Activated CD4-positive, alpha-beta T cell treated with anti-CD3 and anti-CD28 coated beads, Interleukin-2, amount 50 U/mL, for 48 hours (primary cell): ENCODE measurements at regions not wholly inside any gene's neighbourhood (a gene's known extent, or its start where the extent isn't known, plus 50 kb on each side); places are given as distances from the start of the nearest gene placed in this dataset.
"Not testable (repeated sequence)": the region's sequence is repeated elsewhere in the genome, so short reads cannot be mapped to it uniquely, and the experiment has no call there.

Experiments
- DNase-seq, 2 experiments: peaks; one replicate each; pipeline ENCODE4 v3.0.0-alpha.2; 2020

DNA sequence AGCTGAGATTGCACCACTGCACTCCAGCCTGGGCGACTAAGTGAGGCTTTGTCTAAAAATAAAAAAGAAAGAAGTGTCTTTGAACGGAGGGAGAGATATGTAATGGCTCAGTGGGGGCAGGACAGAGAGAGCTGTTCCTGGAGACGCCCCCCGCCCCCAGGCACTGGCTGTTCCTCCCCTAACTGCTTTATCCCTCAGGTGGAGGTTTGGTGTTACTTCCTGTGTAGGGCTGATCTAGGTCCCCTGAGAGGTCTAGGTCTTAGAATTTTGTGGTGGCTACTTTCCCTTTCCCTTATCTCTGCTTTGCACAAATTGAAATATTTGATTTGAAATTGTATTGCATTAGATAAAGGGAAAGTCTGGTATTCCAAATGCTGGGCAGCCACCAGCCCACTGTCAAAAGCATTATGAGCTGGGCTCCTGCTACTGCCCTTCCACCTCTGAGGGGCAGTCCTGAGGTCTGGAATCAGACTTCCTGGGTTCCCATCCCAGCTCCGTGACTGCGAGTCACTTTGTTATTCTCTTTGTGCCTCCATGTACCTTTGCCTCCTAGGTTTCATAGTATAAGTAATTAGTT, 134.8 kb upstream of the KIF26B start:
- DNase-seq: no peak

DNA sequence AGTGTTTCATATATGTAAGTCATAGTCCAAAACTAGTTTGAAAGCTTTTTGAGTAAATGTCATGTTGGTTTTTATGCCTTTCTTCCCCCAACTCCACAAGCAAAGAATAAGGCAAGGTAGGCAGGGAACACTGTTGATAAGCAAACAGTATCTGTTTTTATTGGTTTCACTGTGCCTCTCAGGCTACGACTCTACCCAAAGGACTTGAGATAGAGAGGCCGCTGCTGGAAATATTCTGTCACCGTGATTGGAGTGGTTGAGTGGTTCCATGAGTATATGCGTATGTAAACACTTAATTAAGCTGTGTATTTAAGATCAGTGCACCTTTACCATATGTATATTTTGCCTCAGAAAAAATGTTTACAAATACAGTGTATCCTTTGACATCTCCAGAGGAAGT, 138.1 kb upstream of the KIF26B start:
- DNase-seq: no peak

DNA sequence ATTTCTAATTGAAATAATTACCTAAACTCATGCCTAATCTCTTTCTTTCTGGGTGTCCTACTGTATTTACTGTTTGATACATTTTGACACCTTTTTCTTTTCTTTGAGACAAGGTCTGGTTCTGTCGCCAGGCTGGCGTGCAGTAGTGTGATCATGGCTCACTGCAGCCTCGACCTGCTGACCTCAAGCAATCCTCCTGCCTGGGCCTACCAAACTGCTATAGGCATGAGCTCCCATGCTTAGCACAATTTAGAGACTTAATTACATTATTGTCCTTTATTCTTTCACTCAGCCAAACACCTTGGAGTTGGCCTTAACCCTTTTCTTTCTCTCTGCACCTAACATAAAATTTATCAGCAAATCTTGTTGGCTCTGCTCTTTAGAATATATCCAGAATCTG, 139.8 kb upstream of the KIF26B start:
- DNase-seq: no peak

DNA sequence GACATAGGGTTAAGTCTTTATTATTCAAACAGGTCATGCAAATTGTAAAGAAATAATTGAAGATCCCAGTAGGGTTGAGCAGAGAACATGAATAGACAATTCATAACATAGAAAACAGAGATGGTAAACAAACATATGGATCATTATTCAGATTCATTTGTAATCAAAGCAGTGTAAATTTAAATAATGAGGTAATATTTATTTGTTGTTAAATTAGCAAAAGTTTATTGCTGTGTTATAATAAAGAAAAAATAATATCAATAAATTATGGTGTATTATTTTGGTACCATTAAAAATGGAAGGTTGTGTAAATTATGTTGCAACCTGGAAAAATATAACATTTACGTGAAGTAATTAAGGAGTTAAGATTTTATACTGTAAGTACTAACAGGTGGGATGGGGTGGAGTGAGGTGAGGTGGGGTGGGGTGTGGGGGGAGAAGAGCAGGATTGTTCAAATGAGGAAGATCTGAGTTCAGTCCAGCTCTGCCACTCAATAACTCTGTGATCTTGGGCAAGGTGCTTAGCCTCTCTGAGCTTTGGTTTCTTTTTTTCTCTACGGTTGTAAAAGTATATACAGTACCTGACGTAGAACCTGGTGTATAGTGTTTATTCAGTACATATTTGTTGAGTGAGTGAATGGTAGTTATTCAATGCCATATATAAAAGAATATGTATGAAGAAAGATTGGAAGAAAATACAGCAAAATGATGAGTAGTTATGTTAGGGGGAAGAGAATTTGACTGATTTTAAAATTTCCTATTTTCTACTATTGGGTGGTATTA, 140.3 kb upstream of the KIF26B start:
- DNase-seq: no peak

DNA sequence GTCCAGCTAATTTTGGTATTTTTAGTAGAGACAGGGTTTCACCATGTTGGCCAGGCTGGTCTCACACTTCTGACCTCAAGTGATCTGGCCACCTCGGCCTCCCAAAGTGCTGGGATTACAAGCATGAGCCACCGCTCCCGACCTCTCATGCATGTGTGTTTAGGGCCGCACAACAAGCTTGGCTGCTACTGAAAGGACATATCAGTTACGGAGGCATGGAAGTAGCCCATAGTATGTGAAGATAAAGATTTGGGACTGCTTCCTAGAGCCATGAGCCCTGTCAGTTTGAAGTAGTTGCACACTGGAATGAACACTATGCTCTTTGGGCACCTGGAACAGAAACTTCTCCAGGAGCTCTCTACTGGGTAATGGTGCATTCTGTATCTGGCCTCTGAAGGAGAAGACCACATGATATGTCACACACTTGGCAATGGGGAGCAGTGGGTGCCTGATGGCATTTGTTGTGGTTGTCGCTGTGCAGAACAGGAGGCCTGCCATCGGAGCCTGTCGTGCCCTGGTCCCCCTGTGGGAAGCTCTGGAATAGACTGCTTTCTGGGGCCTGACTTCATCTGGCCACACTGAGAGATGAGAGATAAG, 144.7 kb upstream of the KIF26B start:
- DNase-seq: no peak

DNA sequence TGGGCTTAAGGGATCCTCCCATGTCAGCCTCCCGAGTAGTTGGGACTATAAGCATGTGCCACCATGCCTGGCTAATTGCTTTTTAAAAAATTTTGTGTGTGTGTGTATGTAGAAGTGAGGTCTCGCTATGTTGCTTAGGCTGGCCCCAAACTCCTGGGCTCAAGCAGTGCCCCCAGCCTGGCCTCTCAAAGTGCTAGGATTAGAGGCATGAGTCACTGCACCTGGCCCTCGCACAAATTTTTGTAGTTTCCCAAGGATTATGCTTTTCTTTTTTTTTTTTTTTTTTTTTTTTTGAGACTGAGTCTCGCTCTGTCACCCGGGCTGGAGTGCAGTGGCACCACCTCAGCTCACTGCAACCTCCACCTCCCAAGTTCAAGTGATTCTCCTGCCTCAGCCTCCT, 144.4 kb upstream of the HNRNPU start:
- DNase-seq: no peak

DNA sequence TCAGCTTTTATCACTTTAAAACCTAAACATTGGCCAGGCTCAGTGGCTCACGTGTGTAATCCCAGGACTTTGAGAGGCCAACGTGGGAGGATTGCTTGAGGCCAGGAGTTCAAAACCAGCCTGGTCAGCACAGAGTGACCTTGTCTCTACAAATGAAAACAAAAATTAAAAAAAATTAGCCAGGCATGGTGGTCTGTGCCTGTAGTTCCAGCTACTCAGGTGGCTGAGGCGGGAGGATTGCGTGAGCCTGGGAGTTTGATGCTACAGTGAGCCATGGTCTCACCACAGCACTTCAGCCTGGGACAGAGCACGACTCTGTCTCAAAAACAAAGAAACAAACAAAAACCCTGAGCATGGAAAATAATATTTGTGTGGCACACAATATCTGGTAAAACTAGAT, 143.5 kb upstream of the HNRNPU start:
- no peak for DNase-seq

DNA sequence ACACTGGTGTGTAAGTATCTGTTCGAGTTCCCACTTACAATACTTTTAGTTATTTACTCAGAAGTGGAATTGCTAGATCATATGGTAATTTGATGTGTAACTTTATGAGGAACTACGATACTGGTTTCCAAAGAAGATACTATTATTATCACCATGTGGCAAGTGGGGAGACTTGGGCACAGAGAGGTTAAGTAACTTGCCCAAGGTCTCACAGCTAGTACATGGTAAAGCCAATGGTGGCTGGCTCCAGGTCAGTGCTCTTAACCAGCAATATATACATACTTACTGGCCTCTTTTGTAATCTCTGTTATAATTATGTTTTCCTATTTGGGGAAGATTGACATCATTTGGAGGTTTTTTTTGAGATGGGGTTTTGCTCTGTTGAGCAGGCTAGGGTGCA, 138.9 kb upstream of the HNRNPU start:
- DNase-seq: no peak

DNA sequence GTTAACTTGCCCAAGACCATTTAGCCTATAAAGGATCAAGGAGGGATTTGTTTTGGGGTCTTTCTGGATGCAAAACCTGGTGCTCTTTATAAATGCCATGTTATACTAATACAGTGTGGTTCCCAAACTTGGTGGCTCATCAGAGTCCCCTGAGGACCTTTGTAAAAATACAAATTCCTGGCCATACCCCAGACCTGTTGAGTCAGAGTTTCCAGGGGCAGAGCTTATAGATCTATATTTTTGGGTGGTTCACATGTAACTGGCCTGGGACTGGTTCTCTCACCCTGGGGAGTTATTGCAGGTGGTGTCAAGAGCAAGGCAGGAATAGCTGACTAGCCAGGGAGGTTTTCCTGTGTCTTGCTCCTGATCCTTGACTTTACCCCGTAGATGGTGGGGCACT, 136.9 kb upstream of the HNRNPU start:
- DNase-seq: no peak

DNA sequence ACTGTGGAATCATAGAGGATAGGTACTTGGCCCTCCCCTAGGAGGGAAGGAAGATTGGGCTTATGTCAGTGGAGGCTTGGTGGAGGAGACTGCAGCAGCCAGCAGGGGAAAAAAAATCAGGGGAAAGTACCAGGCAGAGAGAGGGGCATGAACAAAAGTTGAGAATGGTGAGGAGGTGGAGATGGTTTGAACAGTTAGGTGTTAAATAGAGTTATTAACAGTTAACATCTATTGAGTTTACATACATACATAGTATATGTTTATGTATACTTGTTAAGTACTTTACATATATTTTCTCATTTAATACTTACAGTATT, 136.5 kb upstream of the HNRNPU start:
- DNase-seq: no peak

DNA sequence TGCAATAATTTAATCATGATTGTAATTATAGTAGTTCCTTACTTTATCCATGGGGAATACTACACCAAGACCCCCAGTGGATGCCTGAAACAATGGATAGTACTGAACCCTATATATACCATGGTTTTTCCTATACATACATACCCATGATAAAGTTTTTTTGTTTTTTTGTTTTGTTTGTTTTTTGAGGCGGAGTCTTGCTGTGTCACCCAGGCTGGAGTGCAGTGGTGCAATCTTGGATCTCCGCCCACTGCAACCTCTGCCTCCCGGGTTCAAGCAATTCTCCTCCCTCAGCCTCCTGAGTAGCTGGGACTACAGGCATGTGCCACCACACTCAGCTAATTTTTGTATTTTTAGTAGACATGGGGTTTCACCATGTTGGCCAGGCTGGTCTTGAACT, 135.3 kb upstream of the HNRNPU start:
- not testable (repeated sequence) for DNase-seq

DNA sequence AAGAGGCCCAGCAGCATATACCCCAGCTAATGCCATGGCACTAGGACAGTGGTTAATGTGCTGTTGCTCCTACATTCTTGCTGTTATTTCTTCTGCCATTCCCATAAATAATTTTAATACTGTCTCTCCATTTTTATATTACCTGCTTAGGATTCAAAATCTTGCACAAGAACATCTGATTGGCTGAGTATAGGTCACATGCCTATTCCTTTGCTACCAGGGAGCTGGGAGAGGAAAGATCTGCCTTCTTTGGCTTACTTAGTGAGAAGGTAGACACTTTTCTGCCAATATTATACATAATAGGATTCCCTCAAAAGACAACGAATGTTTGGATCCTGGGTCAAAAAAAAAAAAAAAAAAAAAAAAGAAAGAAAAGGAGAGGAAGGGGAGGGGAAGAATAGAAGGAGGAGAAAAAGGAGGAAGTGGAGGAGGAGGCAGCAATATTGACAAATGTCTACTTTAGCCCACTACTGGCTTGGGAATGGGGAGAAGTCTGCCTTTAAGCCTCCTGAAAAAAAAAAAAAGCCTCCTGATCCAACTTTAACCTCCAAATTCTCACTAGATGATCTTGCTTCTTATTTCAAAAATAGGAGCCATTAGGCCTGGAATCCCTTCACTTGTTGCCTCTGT, 134.5 kb upstream of the HNRNPU start:
- DNase-seq: no peak

DNA sequence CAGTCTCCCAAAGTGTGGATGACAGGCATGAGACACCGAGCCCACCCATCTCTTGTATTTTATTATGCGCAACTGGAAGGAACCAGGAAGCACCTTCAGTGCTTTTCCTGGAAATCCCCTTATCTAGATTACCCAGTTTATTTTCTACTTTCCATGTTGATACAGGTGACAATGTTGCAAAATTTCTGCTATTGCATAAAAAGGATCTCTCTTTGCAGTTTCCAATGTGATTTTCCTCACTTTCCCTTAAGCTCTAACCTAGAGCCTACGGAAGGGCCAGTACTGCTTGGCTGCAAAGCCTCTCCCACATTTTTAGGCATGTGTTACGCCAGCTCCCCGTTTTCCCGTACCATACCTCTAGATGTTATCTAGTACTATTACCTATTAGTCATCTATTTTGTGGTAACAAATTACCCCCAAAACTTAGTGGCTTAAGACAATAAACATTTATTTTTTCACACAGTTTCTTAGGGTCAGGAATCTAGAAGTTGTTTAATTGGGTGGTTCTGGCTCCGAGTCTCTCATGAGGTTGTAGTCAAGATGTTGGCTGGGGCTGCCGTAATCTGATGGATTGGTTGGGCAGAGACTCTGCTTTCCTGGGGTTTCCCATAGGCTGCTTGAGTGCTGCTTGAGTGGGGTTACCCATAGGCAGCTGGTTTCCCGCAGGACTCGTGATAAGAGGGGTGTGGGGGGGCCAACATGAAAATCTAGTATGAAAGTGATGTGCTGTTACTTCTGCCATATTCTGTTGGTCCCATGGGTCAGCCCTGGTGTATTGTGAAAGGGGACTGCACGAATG, 131.5 kb upstream of the HNRNPU start:
- DNase-seq: no peak

DNA sequence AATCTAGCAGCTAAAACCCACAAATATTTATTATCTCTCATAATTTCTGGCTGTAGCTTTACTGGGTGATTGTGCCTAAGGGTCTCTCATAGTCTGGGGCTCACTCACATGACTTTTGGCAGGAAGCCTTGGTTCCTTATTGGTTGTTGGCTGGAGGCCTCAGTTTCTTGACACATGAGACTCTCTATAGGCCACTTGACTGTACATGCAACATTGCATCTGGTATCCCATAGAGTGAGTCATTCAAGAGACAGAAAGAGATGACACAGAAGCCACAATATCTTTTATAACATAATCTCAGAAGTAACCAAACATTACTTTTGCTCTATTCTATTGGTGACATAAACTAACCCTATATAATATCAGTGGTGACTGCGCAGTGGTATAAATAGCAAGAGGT, 128.5 kb upstream of the HNRNPU start:
- DNase-seq: no peak

DNA sequence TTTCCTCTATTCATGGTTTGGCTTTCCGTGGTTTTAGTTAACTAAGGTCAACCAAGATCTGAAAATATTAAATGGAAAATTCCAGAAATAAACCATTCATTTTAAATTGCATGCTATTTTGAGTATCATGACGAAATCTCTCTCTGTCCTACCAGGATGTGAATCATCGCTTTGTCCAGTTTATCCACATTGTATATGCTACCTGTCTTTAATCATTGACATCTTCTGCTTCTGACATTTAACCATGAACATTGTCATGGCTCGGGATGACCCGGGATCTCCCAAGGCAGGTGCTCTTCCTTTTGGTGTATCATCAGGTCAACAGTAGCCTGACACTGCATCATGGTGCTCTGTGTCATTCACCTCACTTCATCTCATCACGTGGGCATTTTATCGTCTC, 125.5 kb upstream of the HNRNPU start:
- DNase-seq: no peak

DNA sequence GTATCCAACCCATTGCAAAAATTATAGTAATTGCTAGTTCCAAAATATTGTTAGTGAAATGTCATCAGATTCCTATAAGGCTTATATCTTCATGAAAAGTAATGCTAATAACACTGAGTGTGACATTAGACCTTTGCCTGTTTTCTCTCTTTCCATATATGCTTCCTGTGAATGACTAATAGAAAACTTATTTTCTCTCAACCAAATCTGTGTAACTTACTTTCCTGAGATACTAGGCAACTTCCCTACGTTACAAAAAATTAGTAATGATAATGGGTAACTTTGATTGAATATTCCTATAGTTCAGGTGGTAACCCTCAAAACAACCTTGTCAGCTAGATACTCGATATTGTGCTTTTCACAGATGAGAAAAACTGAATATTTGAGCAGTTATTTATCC, 124.2 kb upstream of the HNRNPU start:
- DNase-seq: no peak

DNA sequence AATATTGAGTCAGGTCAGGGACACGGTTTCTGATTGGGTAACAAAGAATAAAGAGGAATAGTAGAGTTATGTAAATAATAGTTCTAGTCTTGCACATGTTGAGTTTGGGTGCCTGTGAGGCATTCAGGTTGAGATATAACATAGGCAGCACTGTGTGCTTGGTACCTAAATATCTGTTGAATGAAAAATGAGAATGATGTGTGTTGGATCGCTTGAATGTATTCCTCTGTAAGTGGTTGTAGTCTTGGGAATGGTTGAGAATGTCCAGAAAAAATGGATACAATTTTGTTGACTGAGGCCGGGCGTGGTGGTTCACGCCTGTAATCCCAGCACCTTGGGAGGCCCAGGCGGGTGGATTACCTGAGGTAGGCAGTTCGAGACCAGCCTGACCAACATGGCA, 116.3 kb upstream of the HNRNPU start:
- no peak for DNase-seq

DNA sequence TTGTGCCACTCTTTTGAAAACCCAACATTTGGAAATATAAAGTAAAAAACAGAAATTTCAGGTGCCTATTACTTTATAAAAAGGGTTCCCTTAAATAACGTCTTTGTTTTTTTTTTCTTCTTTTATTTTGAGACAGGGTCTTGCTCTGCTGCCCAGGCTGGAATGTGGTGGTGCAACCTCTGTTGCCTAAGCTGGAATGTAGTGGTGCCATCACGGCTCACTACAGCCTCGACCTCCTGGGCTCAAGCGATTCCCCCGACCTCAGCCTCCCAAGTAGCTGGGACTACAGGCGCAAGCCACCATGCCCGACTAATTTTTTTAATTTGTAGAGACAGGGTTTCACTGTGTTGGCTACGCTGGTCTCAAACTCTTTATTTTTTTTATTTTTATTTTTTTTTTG, 110.2 kb upstream of the HNRNPU start:
- no peak for DNase-seq

DNA sequence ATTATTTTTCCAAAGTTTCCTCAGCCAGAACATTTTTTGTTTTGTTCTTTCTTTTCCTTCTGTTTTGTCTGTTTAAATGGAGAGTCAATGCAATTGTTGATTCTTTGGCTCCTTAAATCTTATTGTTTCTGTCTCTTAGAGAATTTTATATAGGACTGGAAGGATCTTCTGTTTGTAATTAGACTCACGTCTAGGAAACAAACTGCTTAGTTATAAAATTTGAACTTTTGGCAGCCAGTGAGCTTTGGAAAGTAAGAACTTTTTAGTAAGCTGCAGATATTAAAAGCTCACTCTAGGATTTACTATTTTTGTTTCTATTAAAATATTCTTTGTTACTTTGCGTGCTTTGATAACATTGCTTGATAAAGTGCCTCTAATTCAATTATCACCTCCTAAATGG, 109.8 kb upstream of the HNRNPU start:
- DNase-seq: no peak

DNA sequence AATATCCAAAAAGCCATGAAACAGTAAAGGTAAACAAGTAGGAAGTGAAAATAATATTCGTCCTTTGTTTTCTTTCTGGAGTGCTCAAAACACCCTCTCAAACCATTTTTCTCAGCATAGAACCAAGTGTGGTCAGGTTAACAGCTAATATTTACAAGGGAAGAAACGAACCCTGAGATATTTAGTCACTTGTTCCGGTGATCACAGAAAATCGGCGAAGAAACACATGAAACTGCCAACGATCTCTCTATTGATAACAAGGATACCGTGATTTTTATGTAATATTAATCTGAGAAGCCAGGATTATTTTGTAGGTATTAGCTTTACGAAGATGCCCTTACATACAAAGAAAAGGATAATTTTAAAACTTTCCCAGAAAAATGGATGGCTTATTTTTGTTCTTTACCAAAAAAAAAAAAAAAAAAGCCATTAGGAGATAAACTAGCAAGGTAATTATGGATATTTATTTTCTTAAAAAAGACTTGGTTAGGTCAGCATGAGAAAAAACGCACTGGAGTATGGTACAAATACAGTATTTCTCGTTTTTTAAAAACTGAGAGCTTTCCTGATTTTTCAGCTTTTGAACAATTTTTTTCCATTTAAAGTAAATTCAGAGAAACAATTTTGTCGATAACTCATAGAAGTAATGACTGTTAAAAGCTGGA, 107.3 kb upstream of the HNRNPU start:
- no peak for DNase-seq

DNA sequence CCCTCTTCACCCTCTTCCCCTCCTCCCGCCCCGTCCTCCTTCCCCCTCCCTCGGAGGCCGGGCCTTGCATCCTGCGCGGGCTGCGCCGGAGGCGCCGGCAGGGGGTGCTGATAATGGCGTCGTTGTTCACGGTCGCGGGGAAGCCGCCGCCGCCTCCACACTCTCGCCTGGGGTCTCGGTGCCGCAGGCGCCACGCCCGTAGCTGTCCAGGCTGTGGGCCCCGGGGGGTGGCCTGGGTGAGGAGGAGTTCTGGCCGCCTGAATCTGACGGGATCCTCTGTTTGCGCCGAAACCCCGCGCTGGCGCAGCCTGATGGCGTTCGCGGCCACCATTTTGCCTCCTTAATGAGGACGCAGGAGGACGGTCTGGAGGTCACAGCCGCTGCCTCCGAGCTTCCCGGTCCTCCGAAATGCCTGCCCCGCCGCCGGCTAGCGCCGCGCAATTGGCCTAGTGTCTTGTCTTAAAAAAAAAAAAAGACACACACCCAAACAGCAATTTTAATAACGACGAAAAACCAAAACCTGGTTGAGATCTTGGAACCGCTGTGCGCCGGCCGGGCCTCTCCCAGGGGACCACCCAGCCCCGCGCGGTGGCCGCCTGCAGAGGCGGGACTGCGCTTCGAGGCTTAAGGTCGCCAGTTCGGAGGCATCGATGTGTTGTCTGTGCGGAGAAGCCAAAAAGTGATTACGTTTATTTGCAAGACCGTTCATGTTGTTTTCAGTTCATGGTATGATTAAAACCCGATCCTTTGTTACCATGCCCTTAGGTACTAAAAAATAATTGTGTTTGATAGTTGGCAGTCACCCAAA, 106.6 kb upstream of the HNRNPU start:
- peak; percentile 91 to 93 for DNase-seq

DNA sequence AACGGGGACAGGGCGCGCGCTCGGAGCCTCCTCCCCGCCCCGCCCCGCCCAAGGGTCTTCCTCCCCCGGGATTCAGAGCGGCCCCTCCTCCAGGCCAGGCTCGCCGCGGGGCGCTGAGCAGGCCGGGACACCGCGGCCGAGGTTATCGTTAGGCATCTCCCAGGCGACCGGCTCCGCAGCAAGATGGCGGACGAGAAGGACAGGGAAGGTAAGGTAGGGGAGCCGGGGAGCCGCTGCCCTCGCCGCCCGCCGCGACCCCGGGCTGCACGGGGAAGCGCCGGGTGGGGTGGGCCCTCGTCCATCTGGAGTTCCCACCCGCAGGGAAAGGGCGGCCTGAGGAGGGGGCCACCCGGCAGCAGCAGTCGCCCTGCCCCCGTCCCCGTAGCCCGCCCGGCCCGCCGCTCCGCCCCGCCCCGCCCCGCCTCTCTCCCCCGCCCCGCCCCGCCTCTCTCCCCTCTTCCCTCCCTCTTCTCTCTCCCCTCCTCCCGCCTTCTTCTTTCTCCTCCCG, 105.9 kb upstream of the HNRNPU start:
- peak; percentile 73 to 76 for DNase-seq
